DOHH2 (cell line): ENCODE measurements at regions not wholly inside any gene's neighbourhood (a gene's known extent, or its start where the extent isn't known, plus 50 kb on each side); places are given as distances from the start of the nearest gene placed in this dataset.

Experiments
- CTCF ChIP-seq: fragments of 200-600 bp; sonication (generic); IDR thresholded peaks from one replicate; pipeline ENCODE4 v1.5.1; 2014; ENCODE audit warnings: antibody characterized with exemption, mild to moderate bottlenecking, low read depth, low read length; ENCODE audit not compliant: poor library complexity, severe bottlenecking
- EZH2phosphoT487 ChIP-seq: fragments of 200-600 bp; sonication (generic); IDR thresholded peaks from 2 replicates; pipeline ENCODE4 v1.6.1; 2017; ENCODE audit warnings: borderline replicate concordance, mild to moderate bottlenecking, antibody characterized with exemption, low read length, moderate library complexity, mixed read lengths

DNA sequence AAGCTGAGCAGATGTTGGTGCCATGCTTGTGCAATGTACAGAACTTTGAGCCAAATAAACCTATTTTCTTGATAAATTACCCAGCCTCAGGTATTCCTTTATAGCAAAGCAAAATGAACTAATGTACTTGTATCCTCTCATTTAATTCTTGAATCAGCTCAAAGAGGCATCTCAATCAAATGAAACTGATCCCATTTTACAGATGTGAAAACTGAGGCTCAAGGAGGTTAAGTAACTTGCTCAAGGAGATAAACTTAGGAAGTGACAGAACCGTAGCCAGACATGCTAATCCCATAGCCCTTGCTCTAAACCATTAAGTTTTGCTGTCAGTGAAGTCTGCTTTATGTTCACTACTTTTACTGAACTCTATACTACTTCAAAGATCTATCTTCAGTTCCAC lies 467.0 kb upstream of the UBE2E3 start:
- TF ChIP-seq CTCF (no peak), EZH2phosphoT487 (no peak)
